ENCODE measurements at regions not wholly inside any gene's neighbourhood (a gene's known extent, or its start where the extent isn't known, plus 50 kb on each side); places are given as distances from the start of the nearest gene placed in this dataset.

DNA sequence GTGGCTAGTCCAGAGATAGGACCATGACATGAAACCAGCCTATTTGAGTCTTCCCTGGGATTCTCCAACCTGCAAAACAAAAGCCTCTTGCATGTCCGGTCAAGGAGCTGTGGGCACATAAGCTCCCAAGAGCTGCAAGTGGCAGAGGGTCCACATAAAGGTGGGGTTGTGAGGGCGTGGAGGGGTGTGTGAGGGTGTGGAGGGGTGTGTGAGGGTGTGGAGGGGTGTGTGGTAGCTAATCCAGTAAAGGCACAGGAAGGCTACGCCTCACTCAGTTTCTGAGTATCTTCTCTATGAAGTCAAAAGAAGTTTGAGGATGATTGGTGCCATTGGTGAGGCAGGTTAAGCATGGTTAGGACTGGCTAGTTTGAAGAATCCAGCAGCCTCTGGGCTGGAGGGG lies 259.4 kb upstream of the NSMCE3 start:
- TF ChIP-seq, protein P1, sequence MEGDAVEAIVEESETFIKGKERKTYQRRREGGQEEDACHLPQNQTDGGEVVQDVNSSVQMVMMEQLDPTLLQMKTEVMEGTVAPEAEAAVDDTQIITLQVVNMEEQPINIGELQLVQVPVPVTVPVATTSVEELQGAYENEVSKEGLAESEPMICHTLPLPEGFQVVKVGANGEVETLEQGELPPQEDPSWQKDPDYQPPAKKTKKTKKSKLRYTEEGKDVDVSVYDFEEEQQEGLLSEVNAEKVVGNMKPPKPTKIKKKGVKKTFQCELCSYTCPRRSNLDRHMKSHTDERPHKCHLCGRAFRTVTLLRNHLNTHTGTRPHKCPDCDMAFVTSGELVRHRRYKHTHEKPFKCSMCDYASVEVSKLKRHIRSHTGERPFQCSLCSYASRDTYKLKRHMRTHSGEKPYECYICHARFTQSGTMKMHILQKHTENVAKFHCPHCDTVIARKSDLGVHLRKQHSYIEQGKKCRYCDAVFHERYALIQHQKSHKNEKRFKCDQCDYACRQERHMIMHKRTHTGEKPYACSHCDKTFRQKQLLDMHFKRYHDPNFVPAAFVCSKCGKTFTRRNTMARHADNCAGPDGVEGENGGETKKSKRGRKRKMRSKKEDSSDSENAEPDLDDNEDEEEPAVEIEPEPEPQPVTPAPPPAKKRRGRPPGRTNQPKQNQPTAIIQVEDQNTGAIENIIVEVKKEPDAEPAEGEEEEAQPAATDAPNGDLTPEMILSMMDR (IDR thresholded peaks at IDR 0.05), result no peak
- TF ChIP-seq POLR2A (IDR thresholded peaks at IDR 0.05; ENCODE audit: low read depth), result no peak
- TF ChIP-seq POLR2AphosphoS5 (IDR thresholded peaks at IDR 0.05), result no peak
